Panc1 (cell line): ENCODE measurements at regions not wholly inside any gene's neighbourhood (a gene's known extent, or its start where the extent isn't known, plus 50 kb on each side); places are given as distances from the start of the nearest gene placed in this dataset.

Experiments
- ATAC-seq: fragments of 200-7000 bp; cut with Tn5 transposase; 2 replicates; pipeline ENCODE4 v1.9.1; 2020; ENCODE audit warnings: mild to moderate bottlenecking, moderate library complexity
- BruUV-seq: library from RNA; stranded (reverse); fragments of 400-500 nt; replicated peaks from 2 replicates; lab custom pipeline; 2021; lab: Mats Ljungman, UMichigan
- CTCF ChIA-PET: fragments of 300-600 bp; sonication (Branson Sonifier 250); formaldehyde crosslinking; loops from one replicate; lab custom pipeline; 2022; ENCODE audit warnings: antibody characterized with exemption; lab: Charles Lee
- POLR2A ChIA-PET: fragments of 300-600 bp; sonication (Branson Sonifier 250); formaldehyde crosslinking; loops from one replicate; lab custom pipeline; 2022; ENCODE audit warnings: antibody characterized with exemption; lab: Charles Lee
- DNase-seq: peaks from one replicate; pipeline ENCODE4 v3.0.0-alpha.2; 2010; ENCODE audit warnings: low read depth, low spot score
- H3K27ac ChIP-seq: 2 replicates; pipeline ENCODE4 v1.5.1; 2011; ENCODE audit warnings: mild to moderate bottlenecking, low read length, inconsistent platforms
- H3K27me3 ChIP-seq: fragments of 200-500 bp; sonication (Bioruptor generic); 2 replicates; pipeline ENCODE4 v1.6.0; 2014; ENCODE audit warnings: low read length, inconsistent platforms; ENCODE audit not compliant: control insufficient read depth, insufficient read depth
- H3K36me3 ChIP-seq: fragments of 200-500 bp; sonication (Bioruptor generic); 2 replicates; pipeline ENCODE4 v1.5.1; 2014; ENCODE audit warnings: inconsistent platforms, mild to moderate bottlenecking, low read length, moderate library complexity; ENCODE audit not compliant: control insufficient read depth, insufficient read depth
- H3K4me1 ChIP-seq: 2 replicates; pipeline ENCODE4 v1.5.1; 2011; ENCODE audit warnings: inconsistent platforms, mild to moderate bottlenecking, low read length, moderate library complexity; ENCODE audit not compliant: control insufficient read depth, insufficient read depth
- H3K4me3 ChIP-seq, 2 experiments: 2 replicates each; pipeline ENCODE4 v1.5.1; 2011 to 2012; ENCODE audit warnings: low read depth in 2 of 2, low read length in 2 of 2, mild to moderate bottlenecking in 2 of 2, inconsistent platforms in 1 of 2, moderate library complexity in 1 of 2
- H3K9me3 ChIP-seq: fragments of 200-500 bp; sonication (Bioruptor generic); 2 replicates; pipeline ENCODE4 v1.5.1; 2014; ENCODE audit warnings: low read depth, mild to moderate bottlenecking, inconsistent platforms, low read length, moderate library complexity; ENCODE audit not compliant: control insufficient read depth, insufficient read depth
- CTCF ChIP-seq: fragments of 450-650 bp; IDR thresholded peaks from 2 replicates; pipeline ENCODE4 v1.5.1; 2017; ENCODE audit warnings: mild to moderate bottlenecking
- POLR2AphosphoS5 ChIP-seq: IDR thresholded peaks from 2 replicates; pipeline ENCODE4 v1.6.1; 2012; ENCODE audit warnings: mild to moderate bottlenecking, low read depth, low read length, moderate library complexity
- REST ChIP-seq, 2 experiments: IDR thresholded peaks; 2 replicates each; pipeline ENCODE4 v1.6.1; 2011 to 2012; ENCODE audit warnings: low read depth in 2 of 2, control low read depth in 1 of 2, low read length in 1 of 2, mild to moderate bottlenecking in 1 of 2, moderate library complexity in 1 of 2; ENCODE audit not compliant: insufficient read depth in 1 of 2
- SIN3A ChIP-seq: IDR thresholded peaks from 2 replicates; pipeline ENCODE4 v1.6.1; 2012; ENCODE audit warnings: low read depth, mild to moderate bottlenecking, low read length, moderate library complexity, borderline replicate concordance; ENCODE audit not compliant: insufficient read depth
- TCF7L2 ChIP-seq: IDR thresholded peaks from 2 replicates; pipeline ENCODE4 v1.6.1; 2011; ENCODE audit warnings: mild to moderate bottlenecking, low read depth, low read length, inconsistent platforms
- in situ Hi-C: cut with HindIII; loops from 2 replicates; pipeline ENCODE4 v1.10.0; 2016; ENCODE audit warnings: low sequenced_read_pairs, low pct_unique_long_range_greater_than_20kb
- intact Hi-C: fragments of 100-400 bp; cut with micrococcal nuclease; formaldehyde crosslinking; loops from one replicate; pipeline ENCODE4 v1.10.0; 2022; ENCODE audit not compliant: unreplicated experiment

- TF ChIP-seq SIN3A (no peak), TCF7L2 (no peak), POLR2AphosphoS5 (no peak), CTCF (no peak), REST (IDR thresholded peaks at IDR 0.05; ENCODE audit: insufficient read depth in 1 of 2, low read depth in 2 of 2, low read length in 1 of 2) (no peak)
- no peak for DNase-seq
- ChIA-PET CTCF (no interaction called here), POLR2A (no interaction called here)
- Histone ChIP-seq H3K36me3 (no peaks in the 10 kb centered on the region), H3K4me3 (no peak overlapping the region), H3K9me3 (no peaks in the 10 kb centered on the region), H3K27me3 (no peaks in the 10 kb centered on the region), H3K27ac (no peak overlapping the region), H3K4me1 (no peaks in the 10 kb centered on the region)
- BruUV-seq = no TSS peak
- intact Hi-C loops = no loop called here
- ATAC-seq = no peak
- in situ Hi-C loops = no loop called here
Measured at GRCh38 chr10:36761121-36761520, 364.3 kb upstream of the ANKRD30A start.

GRCh38 chr10:36759141-36759805, 366.1 kb upstream of the ANKRD30A start:
- no TSS peak for BruUV-seq
- ATAC-seq = no peak
- ChIA-PET POLR2A (no interaction called here), CTCF (no interaction called here)
- peak; percentile 28 for DNase-seq
- no peaks in the 10 kb centered on the region for H3K4me1 ChIP-seq
- no peaks in the 10 kb centered on the region for H3K36me3 ChIP-seq
- no peak for TF ChIP-seq TCF7L2
- no peak for TF ChIP-seq SIN3A
- TF ChIP-seq CTCF = no peak
- no peak overlapping the region for H3K4me3 ChIP-seq
- in situ Hi-C loops = no loop called here
- intact Hi-C loops = no loop called here
- H3K27me3 ChIP-seq = no peaks in the 10 kb centered on the region
- H3K27ac ChIP-seq = no peak overlapping the region
- H3K9me3 ChIP-seq = no peaks in the 10 kb centered on the region
